ENCODE measurements at regions not wholly inside any gene's neighbourhood (a gene's known extent, or its start where the extent isn't known, plus 50 kb on each side); places are given as distances from the start of the nearest gene placed in this dataset.
"Not testable (repeated sequence)": the region's sequence is repeated elsewhere in the genome, so short reads cannot be mapped to it uniquely, and the experiment has no call there.

DNA sequence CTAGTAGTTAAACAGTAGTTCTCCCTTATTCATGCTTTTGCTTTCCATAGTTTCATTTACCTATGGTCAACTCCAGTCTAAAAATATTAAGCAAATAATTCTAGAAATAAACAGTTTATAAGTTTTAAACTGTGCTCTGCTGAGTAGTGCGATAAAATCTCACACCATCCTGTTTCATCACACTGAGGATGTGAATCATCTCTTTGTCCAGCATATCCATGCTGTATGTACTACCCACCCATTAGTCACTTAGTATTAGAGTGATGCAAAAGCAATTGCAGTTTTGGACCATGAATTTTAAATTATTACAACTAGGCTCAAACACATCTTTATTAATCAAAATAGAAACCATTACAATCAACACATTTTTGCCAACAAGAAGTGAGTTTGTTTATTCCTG lies 187.4 kb downstream of the TEX13C start:
- DNase-seq, result no peak

DNA sequence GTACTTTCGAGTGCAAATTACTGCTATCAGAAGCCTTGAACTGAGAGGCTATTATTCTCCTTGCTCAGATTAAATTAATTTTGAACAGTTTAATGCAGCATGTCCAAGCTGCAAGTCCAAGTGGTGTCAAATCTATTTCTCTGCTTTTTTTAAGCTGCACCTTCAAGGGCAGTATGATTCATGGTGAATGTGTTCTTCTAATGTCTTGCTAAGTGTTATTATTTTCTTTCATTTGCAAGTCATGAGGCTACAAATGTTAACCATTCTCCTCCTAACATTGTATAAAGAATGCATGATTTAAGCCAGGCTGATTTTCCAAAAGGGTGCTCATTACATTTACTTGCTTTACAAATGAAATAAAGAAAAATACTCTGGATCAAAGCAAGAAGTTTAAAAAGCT lies 200.4 kb downstream of the TEX13C start:
- DNase-seq, result no peak

DNA sequence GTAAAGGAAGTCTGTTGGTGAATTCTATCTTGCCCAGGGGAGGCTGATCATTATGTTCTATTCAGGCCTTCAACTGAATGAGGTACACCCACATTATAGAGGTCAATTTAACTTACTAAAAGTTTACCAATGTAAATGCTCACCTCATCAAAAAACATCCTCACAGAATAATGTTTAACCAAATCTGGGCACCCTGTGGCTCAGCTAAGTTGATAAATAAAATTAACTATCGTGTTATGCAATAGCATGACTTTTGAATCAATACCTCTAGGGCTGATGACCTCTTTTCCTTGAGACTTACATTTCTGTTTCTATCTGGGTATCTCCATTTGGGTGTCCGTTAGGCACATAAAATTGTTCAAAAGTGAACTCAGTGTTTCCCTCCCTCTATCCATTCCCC lies 203.1 kb downstream of the TEX13C start:
- no peak for DNase-seq

DNA sequence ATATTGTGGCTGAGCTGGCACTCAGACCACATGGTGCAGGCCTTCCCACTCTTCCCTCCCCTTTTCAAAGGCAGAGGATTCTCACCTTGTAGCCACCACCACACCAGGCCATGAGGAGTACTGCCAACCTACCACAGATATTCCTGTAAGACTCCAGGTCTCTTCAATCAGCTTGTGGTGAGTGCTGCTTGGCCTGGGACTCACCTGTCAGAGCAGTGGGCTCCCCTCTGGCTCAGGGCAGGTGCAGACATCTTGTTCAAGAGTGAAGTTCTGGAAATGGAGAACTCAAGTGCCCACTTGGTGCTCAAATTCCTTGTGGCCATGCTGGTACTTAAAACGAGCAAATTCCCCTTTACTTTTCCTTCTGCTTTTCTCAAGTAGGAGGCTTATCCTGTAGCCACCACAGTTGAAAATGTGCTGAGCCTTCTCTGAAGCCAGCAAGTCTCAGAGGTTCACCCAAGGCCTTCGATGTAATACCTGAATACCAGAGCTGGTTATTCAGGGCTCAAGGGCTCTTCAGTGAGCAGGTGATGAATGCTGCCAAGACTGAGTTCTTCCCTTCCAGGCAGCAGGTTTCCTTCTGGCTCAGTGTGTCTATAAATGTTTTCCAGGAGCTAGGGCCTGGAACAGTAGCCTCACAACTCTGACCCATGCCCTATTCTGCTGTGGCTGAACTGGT lies 212.9 kb downstream of the TEX13C start:
- no peak for DNase-seq

DNA sequence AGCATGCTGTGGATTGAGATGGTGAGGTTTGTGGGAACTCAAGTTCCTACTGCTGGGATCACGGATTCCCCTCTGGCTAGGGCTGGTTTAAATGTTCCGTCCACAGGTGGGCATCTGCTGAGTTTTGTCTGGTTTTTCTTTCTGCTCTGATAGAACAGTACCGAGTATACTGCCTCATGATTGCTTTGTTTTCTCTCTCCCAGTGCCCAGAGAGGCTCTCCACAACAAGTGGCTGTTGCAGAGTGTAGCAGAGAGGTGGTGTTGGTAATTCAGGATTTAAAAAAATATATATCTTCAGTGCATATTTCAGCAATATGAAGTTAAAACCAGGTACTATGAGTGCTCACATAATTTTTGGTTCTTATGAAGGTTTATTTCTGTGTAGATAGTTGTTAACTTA lies 213.7 kb downstream of the TEX13C start:
- no peak for DNase-seq

DNA sequence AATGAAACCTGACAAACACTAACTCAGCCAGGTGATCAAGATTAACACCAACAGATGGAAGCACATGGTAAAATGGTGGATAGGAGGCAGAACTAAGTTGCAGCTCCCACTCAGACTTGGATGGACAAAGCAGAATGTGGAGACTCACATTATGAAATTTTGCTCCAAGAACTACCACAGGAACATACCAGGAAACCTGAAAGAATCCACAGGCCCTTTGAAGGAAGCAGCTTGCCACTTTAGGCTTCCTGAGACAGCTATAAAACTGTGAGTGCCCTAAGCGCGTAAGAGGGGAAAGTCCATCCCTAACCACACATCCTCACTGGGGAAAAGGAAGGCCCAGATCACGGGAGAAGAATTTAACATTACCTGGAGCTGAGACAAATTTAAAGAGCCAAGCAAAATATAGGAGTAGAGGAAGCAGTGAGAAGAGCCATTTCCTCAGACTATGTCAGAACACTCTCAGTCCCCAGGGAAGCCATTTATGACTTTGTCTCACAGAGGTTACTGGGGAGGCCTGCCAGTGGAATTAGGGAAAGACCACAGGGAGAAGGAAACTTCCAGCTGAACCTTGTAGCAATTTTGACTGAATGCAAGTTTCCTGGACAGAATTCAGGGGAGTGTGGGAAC lies 224.5 kb downstream of the TEX13C start:
- no peak for DNase-seq

DNA sequence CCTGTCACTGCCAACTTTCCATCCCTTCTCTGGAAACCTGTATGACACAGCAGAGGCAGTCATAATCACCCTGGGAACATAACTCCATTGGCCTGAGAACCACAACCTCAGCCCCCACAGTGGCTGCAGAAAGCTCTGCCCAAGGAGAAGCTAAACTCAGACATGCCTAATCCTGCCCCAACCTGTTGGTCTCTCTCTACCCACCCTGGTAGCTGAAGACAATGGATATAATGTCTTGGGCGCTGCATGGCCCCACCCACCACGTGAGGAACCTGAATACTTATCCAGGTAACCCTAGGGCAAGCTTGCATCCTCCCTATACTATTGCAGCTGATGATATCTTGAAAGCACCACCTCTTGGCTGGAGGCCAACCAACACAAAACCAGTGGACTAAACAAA lies 225.2 kb downstream of the TEX13C start:
- DNase-seq, result no peak

DNA sequence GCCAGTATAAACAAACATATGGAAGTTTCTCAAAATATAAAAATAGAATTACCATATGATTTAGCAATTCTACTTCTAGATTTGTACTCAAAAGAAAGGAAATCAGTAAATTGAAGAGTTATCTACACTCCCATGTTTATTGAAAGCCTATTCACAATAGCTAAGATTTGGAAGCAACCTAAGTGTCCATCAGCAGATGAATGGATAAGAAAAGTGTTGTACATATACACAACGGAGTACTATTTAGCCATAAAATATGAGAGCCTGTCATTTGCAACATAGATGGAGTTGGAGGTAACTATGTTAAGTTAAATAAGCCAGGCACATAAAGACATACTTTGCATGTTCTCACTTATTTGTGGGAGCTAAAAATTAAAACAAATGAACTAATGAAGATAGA lies 257.8 kb downstream of the TEX13C start:
- DNase-seq, result no peak

DNA sequence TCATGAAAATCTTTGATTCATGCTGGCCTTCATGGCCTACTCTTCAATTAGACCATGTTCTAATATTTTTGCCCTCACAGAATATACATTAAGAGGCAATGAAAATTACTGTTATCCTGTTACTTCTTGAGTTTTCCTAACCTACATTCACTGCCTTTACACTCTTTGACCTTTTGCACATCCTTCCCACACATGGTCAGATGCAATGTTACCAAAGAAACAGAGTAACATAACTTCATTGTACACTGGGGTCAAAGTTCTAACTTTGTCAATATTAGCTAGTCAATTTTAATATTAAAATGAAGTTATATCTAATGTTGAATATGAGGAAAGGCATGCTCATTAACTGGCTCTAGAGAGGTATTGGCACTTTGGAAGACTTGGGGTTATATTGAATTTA lies 284.8 kb downstream of the TEX13C start:
- DNase-seq, result no peak

DNA sequence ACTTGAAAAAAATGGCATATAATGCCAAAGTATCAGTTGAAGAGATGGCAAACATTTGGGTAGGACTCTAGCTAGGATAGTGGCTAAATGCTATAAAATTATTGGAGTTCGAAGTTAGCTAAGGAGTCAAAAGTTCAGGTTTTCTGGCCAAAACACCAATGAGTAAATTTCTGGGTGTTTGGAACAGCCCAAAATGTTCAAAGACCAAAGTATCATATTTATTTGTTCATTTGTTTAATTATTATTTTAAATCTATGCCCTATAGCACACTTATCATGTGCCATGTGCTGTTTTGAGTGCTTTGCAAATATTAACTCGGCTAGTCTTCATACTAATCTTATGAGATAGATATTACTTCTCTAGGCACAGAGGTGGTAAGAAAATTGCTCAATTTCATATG lies 285.5 kb downstream of the TEX13C start:
- no peak for DNase-seq

DNA sequence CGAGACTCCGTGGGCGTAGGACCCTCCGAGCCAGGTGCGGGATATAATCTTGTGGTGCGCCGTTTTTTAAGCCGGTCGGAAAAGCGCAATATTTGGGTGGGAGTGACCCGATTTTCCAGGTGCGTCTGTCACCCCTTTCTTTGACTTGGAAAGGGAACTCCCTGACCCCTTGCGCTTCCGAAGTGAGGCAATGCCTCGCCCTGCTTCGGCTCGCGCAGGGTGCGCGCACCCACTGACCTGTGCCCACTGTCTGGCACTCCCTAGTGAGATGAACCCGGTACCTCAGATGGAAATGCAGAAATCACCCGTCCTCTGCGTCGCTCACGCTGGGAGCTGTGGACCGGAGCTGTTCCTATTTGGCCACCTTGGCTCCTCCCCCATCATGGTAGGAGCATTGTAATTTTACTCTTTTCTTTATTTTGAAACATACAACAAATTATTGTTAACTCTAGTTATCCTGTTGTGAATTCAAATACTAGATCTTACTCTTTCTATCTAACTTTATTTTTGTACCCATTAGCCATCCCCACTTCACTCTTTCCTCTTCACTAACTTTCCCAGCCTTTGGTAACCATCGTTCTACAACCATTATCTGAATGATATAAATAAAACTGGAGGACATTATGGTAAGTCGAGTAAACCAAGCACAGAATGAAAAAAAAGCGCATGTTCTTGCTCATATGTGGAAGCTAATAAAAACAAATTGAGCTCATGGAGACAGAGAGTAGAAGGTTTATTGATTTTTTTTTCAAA lies 295.1 kb downstream of the TEX13C start:
- not testable (repeated sequence) for DNase-seq

DNA sequence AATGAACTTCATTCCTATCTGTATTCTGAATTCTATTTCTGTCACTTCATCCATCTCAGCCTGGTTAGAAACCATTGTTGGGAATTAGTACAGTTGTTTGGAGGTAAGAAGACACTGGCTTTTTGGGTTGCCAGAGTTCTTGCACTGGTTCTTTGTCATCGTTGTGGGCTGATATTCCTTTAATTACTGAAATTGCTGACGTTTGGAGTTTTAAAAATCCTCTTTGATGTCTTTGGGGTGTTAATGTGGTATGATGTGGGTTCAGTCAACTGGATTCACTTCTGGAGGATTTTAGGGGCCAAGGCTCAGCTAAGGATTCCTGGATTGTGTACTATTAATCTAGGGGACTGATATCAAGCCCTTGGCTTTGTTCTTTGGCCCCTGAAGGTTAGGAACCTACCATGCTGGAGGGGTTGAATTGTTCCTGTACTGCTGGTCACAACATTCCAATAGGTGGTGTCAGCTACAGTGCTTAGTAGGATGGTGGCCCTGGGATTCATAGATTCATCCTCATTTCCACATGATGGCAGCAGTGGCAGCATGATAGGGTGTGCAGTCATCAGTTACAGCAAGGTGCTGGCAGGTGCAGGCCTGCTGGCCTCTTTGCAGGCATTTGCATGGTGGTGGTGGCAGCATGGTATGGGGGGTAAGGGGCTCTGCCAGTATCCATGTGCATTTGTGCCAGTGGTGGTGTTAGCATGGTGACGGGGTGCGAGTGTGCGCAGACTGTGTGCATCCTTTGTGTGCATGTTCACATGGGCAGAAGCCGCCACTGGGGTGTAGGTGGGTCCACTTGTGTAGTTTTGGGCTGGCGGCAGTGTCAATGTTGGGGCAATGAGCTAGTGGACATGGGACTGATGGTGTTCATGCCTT lies 301.3 kb downstream of the TEX13C start:
- DNase-seq, result no peak

DNA sequence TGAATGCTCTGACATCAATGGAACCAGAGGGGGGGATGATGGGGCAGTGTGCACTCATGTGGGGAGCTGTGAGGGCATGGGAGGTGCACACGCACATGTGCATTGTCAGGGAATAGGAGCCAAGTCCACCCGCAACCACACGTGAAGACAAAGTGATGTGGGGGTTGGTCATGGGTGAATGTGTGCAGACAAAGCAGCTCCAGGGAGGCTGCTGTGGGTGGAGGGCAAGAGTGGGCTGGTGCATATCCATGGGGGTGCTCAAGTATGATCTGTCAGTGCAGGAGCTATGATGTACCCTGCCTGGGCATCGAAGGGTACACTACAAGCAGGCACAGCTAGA lies 301.9 kb downstream of the TEX13C start:
- no peak for DNase-seq

DNA sequence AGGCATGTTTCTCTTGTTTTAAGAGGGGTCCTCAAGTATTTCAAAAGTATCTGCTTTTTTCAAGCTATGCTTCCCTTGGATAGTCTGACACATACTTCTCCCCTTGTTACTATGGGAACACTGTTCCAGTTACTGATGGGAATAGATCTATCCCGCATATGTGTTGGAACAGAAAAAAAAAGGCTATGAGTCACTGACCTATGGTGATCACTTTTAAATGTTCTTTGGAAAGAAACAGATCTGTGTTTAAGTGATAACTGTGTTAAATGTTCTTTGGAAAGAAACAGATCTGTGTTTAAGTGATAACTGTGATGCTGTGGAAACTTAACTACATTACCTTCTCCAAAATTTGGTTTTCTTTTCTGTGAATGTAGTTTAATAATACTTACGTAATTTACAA lies 303.2 kb downstream of the TEX13C start:
- DNase-seq, result no peak

DNA sequence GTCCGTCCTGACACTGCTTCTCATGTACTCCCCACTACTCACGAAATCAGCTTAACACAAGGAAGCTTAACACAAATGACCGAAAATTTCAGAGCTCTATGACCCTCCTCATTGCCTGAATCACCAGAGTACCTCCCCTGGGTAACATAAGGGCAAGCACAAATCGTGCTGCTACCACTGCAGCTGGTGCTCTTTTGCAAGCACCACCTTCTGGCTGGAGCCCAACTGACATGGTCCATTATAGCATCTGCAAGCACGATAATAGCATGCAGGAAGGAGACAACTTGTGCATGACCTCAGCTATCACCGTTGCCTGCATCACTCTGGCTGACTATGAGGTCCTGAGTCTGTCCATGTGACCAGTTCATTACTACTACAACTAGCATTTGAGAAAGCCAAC lies 308.0 kb downstream of the TEX13C start:
- DNase-seq, result no peak

DNA sequence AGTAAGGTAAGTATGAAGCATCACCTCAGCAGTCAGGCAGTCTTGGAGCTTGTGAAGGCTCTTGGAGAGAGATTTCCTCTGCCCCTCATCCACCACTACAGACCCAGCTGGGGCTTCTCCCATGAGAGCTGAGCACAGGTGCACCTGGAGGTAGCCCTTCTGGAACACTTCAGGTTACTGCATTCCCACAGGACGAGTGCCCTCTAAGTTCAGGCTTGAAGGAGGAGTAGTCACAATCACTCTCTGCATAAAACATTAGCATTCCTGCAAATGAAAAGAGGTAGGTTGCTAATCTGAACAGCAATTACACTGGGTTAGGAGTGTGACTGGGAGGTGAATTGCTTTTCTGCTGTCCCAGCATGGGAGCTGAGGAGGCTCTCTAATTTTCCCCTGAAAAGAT lies 308.8 kb downstream of the TEX13C start:
- no peak for DNase-seq

DNA sequence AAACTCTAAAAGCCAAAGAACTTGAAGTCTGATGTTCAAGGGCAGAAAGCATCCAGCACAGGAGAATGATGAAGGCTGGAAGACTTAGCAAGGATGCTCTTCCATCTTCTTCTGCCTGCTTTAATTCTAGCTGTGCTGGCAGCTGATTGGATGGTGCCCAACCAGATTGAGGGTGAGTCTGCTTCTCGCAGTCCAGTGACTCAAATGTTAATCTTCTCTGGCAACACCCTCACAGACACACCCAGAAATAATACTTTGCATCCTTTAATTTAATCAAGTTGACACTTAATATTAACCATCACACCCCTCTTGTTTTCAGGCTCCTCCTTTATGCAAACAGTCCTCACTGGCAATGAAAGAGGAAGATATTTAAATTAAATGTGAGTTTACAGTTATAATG lies 321.7 kb downstream of the TEX13C start:
- DNase-seq, result no peak

DNA sequence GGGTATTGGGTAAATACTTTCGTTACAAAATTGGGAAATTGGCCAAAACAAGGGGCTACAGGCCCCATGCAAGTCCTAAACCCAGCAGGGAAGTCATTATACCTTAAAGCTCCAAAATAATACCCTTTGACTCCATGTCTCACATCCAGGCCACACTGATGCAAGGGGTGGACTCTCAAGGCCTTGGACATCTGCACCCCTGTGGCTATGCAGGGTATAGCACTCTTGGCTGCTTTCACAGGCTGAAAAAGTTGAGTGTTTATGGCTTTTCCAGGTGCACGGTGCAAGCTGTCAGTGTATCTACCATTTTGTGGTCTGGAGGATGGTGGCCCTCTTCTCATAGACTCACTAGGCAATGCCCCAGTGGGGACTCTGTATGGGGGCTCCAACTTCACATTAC lies 326.5 kb downstream of the TEX13C start:
- DNase-seq, result no peak

DNA sequence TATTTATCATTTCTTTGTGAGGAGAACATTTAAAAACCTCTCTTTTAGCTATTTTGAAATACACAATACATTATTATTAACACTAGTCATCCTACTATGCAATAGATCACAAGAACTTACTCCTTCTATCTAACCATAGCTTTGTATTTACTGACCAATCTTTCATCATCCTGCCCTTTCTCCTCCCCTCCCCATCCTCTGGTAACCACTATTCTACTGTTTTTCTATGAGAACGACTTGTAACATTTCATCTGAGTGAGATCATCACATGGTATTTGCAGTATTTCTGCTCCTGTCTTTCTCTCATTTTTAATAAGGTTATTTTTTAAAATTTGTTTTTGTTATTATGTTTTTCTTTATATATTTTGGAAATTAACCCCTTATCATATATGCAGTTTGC lies 331.8 kb downstream of the TEX13C start:
- DNase-seq, result no peak

DNA sequence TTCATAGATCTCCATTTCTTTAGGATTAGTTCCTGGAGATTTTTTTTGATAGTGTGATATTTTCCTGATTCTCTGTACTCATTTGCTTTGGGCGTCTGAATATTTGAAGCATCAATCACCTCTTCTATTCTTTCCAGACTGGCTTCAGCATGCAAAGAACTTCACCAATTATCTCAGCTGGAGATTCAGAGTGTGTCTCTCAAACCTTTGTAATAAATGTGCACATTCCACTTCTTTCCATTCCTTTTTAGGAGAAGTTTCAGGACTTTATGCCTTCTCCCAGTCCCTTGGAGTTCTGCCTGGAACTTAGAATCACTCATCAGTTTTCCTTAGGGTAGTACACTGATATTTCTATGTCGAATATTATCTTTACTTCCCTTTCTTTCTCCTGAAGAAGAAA lies 334.8 kb downstream of the TEX13C start:
- DNase-seq, result no peak

DNA sequence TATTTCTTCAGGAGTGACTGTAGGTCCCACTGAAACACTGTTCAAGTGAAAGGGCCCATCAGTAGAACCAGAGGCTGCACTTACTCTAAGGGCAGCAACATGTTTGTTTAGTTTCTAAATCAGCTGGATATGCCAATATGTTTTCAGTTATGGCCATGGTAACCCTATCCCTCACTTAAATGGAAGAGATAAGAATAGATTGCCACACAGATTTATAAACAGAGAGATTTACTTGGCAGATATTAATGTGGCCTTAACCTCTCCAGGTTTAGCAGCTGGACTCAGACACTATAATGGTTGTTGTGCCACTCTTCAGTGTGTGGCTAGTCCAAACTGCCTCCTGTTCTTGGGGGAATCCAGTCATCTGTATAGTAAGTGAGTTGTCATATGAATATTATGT lies 354.1 kb downstream of the TEX13C start:
- DNase-seq, result no peak

DNA sequence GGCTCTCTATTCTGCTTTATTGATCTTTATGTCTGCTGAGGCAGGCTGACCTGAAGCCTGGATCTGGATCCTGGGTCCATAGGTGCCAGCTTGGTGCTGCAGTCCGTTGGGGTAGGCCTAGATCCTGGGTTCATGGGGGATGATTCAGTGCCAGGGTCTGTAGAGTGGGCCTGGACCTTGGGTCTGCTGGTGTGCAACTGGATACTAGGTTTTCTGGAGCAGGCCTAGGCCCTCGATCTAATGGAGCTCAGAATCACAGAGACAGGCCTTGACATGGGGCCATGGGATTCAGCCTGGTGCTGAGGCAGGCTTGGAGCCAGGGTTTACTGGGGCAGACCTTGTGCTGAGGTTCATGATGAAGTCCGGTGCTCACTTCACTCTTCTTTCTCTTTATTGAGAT lies 358.6 kb downstream of the TEX13C start:
- no peak for DNase-seq

DNA sequence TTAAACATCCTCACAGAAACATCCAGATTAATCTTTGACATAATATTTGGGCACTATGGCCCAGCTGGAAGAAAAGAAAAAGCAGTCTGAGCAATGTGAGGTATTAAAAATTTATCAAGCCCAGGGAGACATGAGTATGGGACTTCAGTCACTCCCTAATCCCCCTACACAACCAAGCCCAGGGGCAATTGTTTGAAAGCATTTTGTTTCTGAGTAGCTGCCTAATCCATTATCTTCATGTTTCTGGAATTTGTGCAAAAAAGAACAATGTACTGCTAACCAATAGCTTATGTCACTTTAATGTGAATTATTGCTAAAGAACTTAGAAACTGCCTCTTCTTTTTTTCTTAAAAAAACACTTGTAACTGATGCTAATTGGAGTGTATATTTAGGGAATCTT lies 360.7 kb downstream of the TEX13C start:
- no peak for DNase-seq

DNA sequence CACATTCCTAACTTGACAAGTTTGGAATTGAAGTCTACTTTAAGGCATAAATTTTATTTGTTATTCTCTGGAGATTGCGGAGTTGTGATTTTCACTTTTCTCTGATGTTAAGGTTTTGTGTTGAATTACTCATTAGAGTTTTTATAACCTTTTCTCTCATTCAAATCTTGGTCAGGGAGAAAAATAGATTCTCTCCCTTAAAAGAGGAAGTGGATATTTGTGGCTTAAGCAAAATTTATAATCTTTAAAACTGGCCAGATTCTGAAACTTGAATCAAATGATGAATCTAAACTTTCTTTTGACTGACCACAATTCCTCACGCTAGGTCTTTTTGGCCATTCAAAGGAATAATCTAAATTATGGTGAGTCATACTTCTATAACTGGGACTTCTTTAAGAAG lies 361.4 kb downstream of the TEX13C start:
- no peak for DNase-seq

Data from NCI-H526 treated with DMSO at 0.1 percent for 48 hours (cell line).